ENCODE measurements at regions not wholly inside any gene's neighbourhood (a gene's known extent, or its start where the extent isn't known, plus 50 kb on each side); places are given as distances from the start of the nearest gene placed in this dataset.

- DNase-seq (ENCODE audit: low spot score): no peak
- TF ChIP-seq EZH2 (IDR thresholded peaks at IDR 0.05; ENCODE audit: borderline replicate concordance): no peak
- TF ChIP-seq CTCF (IDR thresholded peaks at IDR 0.05; ENCODE audit: poor library complexity): no peak
- no peak for TF ChIP-seq EZH2phosphoT487 (IDR thresholded peaks at IDR 0.05; ENCODE audit: low read depth, severe bottlenecking, unreplicated experiment)
- Histone ChIP-seq H3K4me3 (no peak overlapping the region), H4K20me1 (ENCODE audit: insufficient read depth, poor library complexity, severe bottlenecking) (no peaks in the 10 kb centered on the region), H3K9me2 (replicated peaks; ENCODE audit: insufficient read depth) (no peaks in the 10 kb centered on the region), H3K27ac (no peak overlapping the region), H3K4me1 (ENCODE audit: insufficient read depth) (peaks cover 8% of the 10 kb centered on the region), H2AFZ (no peak overlapping the region), H3K4me2 (no peak overlapping the region), H3K36me3 (replicated peaks; ENCODE audit: insufficient read depth, low read depth) (no peaks in the 10 kb centered on the region), H3K9me3 (ENCODE audit: low read depth) (no peaks in the 10 kb centered on the region), H3K27me3 (peaks cover 31% of the 10 kb centered on the region), H3K79me2 (no peaks in the 10 kb centered on the region)
- WGBS (ENCODE audit: low lambda C conversion rate, missing lambda C conversion rate): 85% methylated on average over 12 of the region's 12 CpGs
These were observed 136.4 kb upstream of the PPP1R26 start for GRCh38 chr9:135343136-135343535.

- H3K27ac ChIP-seq: no peak overlapping the region
- TF ChIP-seq EZH2 (IDR thresholded peaks at IDR 0.05; ENCODE audit: borderline replicate concordance): no peak
- TF ChIP-seq CTCF (IDR thresholded peaks at IDR 0.05; ENCODE audit: poor library complexity): peak; percentile 99
- no peak overlapping the region for H2AFZ ChIP-seq
- H3K4me1 ChIP-seq (ENCODE audit: insufficient read depth): peaks cover 8% of the 10 kb centered on the region
- no peaks in the 10 kb centered on the region for H3K9me3 ChIP-seq (ENCODE audit: low read depth)
- H3K79me2 ChIP-seq: no peaks in the 10 kb centered on the region
- no peaks in the 10 kb centered on the region for H3K9me2 ChIP-seq (replicated peaks; ENCODE audit: insufficient read depth)
- H3K36me3 ChIP-seq (replicated peaks; ENCODE audit: insufficient read depth, low read depth): no peaks in the 10 kb centered on the region
- WGBS (ENCODE audit: low lambda C conversion rate, missing lambda C conversion rate): 25% methylated on average over 25 of the region's 25 CpGs
- H3K4me3 ChIP-seq: no peak overlapping the region
- peaks cover 31% of the 10 kb centered on the region for H3K27me3 ChIP-seq
- H4K20me1 ChIP-seq (ENCODE audit: insufficient read depth, poor library complexity, severe bottlenecking): no peaks in the 10 kb centered on the region
- H3K4me2 ChIP-seq: no peak overlapping the region
- DNase-seq (ENCODE audit: low spot score): peak; percentile 79
These were observed 135.6 kb upstream of the PPP1R26 start for GRCh38 chr9:135343837-135344522.

GRCh38 chr9:135344523-135344901, 135.1 kb upstream of the PPP1R26 start:
- H3K9me3 ChIP-seq (ENCODE audit: low read depth): no peaks in the 10 kb centered on the region
- H3K9me2 ChIP-seq (replicated peaks; ENCODE audit: insufficient read depth): no peaks in the 10 kb centered on the region
- TF ChIP-seq CTCF (IDR thresholded peaks at IDR 0.05; ENCODE audit: poor library complexity): no peak
- TF ChIP-seq EZH2 (IDR thresholded peaks at IDR 0.05; ENCODE audit: borderline replicate concordance): no peak
- no peak for DNase-seq (ENCODE audit: low spot score)
- no peak overlapping the region for H3K4me2 ChIP-seq
- no peaks in the 10 kb centered on the region for H3K79me2 ChIP-seq
- peaks cover 30% of the 10 kb centered on the region for H3K27me3 ChIP-seq
- no peak overlapping the region for H3K27ac ChIP-seq
- H2AFZ ChIP-seq: no peak overlapping the region
- H3K36me3 ChIP-seq (replicated peaks; ENCODE audit: insufficient read depth, low read depth): no peaks in the 10 kb centered on the region
- H3K4me3 ChIP-seq: no peak overlapping the region
- no peaks in the 10 kb centered on the region for H4K20me1 ChIP-seq (ENCODE audit: insufficient read depth, poor library complexity, severe bottlenecking)
- H3K4me1 ChIP-seq (ENCODE audit: insufficient read depth): peaks cover 8% of the 10 kb centered on the region
- 79% methylated on average over 7 of the region's 7 CpGs for WGBS (ENCODE audit: low lambda C conversion rate, missing lambda C conversion rate)
